ENCODE measurements at regions not wholly inside any gene's neighbourhood (a gene's known extent, or its start where the extent isn't known, plus 50 kb on each side); places are given as distances from the start of the nearest gene placed in this dataset.

DNA sequence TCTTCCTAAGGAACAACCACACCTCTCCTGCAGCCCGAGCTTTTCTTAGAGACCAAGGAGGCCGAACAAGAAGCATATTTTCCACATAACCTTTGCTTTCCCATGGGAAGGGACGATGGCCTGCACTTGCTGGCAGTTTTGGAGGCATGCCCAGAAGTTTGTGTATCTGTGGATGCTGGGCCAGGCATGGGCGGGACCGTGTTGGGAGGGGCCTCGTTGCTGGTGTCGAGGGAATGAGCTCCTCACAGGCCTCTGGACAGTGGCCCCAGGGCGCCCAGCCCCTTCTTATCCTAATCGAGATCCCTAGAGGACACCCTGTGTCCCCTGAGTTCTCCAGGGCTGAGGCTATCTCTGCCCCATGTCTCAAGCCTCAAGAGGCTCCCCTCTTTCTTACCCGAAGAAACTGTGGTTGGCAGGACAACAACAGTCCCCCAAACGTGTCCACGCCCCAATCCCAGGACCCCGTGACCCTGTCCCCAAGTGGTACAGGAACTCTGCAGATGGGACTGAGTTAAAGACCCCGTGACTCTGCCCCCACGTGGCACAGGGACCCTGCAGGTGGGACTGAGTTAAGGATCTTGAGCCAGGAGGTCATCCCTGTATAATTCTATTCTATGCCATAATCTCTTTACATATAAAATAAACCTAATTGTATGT lies 99.5 kb upstream of the BHLHE23 start:
- ATAC-seq = no peak
- TF ChIP-seq BACH2 (CRISPR knock-in tag; IDR thresholded peaks at IDR 0.05; ENCODE audit: borderline replicate concordance) (no peak), ZFP3 (CRISPR knock-in tag; IDR thresholded peaks at IDR 0.05) (no peak), CSDC2 (CRISPR knock-in tag; IDR thresholded peaks at IDR 0.05) (no peak), ISL1 (CRISPR knock-in tag; IDR thresholded peaks at IDR 0.05) (no peak), ZFP30 (CRISPR knock-in tag; IDR thresholded peaks at IDR 0.05) (no peak), ZC3H10 (CRISPR knock-in tag; IDR thresholded peaks at IDR 0.05) (no peak), ZNF70 (CRISPR knock-in tag; IDR thresholded peaks at IDR 0.05) (no peak)

DNA sequence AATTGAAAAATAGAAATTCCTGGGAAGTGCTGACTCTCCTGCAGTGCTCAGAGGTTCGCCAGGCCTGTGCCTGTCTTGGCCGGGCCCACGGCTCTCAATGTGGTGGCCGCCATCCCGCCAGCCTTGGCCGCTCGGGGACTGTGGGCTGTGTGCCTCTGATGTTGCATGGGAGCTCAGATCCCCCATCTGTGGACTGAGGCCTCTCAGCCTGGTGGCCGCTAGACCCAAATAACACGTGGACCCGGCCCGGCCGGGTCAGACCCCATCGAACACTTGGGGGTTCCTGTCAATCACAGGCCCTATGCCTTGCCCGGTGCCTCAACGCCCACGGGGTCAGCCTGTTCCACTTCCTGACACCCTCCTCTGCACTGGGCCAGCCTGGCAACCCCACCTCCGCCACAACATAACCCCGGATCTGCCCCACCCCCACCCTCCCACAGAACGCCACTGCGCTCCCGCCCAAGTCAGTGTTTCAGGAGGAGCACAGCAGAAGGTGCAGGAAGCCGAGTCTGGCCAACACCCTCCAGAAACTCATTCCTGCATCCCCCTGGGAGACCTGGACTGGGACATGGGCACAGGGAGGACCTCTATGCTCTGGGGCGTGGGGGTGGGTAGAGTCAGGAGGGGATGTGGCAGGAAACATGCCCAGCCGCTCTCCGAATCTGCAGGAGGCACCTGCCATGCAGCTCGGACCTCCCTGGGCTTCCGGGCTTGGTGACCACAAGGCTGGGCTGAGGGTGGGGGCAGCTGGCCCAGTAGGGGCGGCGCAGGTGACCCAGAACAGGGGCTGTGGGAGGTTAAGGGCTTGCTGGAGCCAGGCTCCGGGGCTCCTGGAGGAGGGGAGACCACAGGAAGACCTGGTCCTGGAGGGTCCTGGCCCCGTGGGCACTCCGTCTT lies 98.7 kb upstream of the BHLHE23 start:
- TF ChIP-seq, protein P1, sequence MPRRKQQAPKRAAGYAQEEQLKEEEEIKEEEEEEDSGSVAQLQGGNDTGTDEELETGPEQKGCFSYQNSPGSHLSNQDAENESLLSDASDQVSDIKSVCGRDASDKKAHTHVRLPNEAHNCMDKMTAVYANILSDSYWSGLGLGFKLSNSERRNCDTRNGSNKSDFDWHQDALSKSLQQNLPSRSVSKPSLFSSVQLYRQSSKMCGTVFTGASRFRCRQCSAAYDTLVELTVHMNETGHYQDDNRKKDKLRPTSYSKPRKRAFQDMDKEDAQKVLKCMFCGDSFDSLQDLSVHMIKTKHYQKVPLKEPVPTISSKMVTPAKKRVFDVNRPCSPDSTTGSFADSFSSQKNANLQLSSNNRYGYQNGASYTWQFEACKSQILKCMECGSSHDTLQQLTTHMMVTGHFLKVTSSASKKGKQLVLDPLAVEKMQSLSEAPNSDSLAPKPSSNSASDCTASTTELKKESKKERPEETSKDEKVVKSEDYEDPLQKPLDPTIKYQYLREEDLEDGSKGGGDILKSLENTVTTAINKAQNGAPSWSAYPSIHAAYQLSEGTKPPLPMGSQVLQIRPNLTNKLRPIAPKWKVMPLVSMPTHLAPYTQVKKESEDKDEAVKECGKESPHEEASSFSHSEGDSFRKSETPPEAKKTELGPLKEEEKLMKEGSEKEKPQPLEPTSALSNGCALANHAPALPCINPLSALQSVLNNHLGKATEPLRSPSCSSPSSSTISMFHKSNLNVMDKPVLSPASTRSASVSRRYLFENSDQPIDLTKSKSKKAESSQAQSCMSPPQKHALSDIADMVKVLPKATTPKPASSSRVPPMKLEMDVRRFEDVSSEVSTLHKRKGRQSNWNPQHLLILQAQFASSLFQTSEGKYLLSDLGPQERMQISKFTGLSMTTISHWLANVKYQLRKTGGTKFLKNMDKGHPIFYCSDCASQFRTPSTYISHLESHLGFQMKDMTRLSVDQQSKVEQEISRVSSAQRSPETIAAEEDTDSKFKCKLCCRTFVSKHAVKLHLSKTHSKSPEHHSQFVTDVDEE (CRISPR knock-in tag; IDR thresholded peaks at IDR 0.05) = no peak
- no peak for TF ChIP-seq ZNF70 (CRISPR knock-in tag; IDR thresholded peaks at IDR 0.05)
- TF ChIP-seq SNAI2 (CRISPR knock-in tag; IDR thresholded peaks at IDR 0.05) = no peak
- TF ChIP-seq, protein P2, sequence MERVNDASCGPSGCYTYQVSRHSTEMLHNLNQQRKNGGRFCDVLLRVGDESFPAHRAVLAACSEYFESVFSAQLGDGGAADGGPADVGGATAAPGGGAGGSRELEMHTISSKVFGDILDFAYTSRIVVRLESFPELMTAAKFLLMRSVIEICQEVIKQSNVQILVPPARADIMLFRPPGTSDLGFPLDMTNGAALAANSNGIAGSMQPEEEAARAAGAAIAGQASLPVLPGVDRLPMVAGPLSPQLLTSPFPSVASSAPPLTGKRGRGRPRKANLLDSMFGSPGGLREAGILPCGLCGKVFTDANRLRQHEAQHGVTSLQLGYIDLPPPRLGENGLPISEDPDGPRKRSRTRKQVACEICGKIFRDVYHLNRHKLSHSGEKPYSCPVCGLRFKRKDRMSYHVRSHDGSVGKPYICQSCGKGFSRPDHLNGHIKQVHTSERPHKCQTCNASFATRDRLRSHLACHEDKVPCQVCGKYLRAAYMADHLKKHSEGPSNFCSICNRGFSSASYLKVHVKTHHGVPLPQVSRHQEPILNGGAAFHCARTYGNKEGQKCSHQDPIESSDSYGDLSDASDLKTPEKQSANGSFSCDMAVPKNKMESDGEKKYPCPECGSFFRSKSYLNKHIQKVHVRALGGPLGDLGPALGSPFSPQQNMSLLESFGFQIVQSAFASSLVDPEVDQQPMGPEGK (CRISPR knock-in tag; IDR thresholded peaks at IDR 0.05; ENCODE audit: borderline replicate concordance) = no peak
- TF ChIP-seq ZC3H10 (CRISPR knock-in tag; IDR thresholded peaks at IDR 0.05) = no peak
- TF ChIP-seq, protein P3, sequence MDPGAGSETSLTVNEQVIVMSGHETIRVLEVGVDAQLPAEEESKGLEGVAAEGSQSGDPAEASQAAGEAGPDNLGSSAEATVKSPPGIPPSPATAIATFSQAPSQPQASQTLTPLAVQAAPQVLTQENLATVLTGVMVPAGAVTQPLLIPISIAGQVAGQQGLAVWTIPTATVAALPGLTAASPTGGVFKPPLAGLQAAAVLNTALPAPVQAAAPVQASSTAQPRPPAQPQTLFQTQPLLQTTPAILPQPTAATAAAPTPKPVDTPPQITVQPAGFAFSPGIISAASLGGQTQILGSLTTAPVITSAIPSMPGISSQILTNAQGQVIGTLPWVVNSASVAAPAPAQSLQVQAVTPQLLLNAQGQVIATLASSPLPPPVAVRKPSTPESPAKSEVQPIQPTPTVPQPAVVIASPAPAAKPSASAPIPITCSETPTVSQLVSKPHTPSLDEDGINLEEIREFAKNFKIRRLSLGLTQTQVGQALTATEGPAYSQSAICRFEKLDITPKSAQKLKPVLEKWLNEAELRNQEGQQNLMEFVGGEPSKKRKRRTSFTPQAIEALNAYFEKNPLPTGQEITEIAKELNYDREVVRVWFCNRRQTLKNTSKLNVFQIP (CRISPR knock-in tag; IDR thresholded peaks at IDR 0.05; ENCODE audit: borderline replicate concordance, low read depth) = no peak
- no peak for ATAC-seq

DNA sequence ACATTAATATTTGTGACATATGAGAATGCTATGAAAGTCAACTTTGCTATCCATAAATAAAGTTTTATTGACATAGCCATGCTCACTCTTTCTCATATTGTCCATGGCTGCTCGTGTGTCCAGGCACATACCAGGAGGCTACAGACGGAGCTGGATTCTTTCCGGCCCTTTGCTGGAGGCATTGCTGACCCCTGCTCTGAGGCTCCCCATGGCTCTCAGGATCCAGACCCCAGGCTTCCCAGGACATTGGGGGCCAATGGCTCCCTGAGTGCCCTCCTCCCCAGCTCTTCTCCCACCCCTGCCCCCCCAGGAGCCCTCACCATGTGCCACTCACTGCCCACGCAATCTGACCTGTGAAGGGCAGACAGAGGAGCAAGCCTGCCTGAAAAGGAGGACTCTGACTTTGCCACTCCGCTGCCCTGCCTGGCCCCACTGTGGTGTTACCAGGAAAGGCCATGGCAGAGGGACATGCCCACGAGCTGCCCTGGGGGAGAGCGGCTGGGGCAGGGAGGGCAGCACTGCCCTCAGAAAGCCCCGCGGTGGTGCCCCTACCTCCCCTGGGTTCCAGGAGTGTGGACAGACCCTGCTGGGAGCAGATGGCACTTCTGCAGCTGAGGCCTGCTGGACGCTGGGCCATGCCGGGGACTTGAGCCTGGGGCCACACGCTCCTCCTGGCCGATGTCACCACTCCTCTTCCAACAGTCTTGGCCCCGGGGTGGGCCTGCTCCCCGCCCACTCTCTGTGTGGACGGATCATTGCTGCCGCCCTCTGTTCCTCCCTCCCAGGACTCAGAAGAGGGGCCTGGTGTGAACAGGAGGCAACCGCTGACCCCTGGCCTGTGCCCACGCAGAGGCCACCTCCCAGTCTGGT lies 97.8 kb upstream of the BHLHE23 start:
- TF ChIP-seq ARNTL (CRISPR knock-in tag; IDR thresholded peaks at IDR 0.05; ENCODE audit: borderline replicate concordance, low read depth) = no peak
- no peak for TF ChIP-seq OSR1 (CRISPR knock-in tag; IDR thresholded peaks at IDR 0.05)
- no peak for TF ChIP-seq BACH2 (CRISPR knock-in tag; IDR thresholded peaks at IDR 0.05; ENCODE audit: borderline replicate concordance)
- no peak for TF ChIP-seq ZNF70 (CRISPR knock-in tag; IDR thresholded peaks at IDR 0.05)
- no peak for TF ChIP-seq PPARA (CRISPR knock-in tag; IDR thresholded peaks at IDR 0.05; ENCODE audit: borderline replicate concordance)
- TF ChIP-seq, protein P3 (CRISPR knock-in tag; IDR thresholded peaks at IDR 0.05; ENCODE audit: borderline replicate concordance, low read depth) = no peak
- no peak for TF ChIP-seq ZFP3 (CRISPR knock-in tag; IDR thresholded peaks at IDR 0.05)
- TF ChIP-seq TCF4 (CRISPR knock-in tag; IDR thresholded peaks at IDR 0.05; ENCODE audit: borderline replicate concordance) = no peak
- TF ChIP-seq, protein P1 (CRISPR knock-in tag; IDR thresholded peaks at IDR 0.05) = no peak
- no peak for TF ChIP-seq ISL1 (CRISPR knock-in tag; IDR thresholded peaks at IDR 0.05)
- no peak for TF ChIP-seq SNAI2 (CRISPR knock-in tag; IDR thresholded peaks at IDR 0.05)
- TF ChIP-seq TOX (CRISPR knock-in tag; IDR thresholded peaks at IDR 0.05; ENCODE audit: borderline replicate concordance) = no peak
- no peak for TF ChIP-seq ZNF565 (CRISPR knock-in tag; conservative IDR thresholded peaks at IDR 0.05; ENCODE audit: low read depth)
- TF ChIP-seq ZNF8 (CRISPR knock-in tag; IDR thresholded peaks at IDR 0.05) = no peak
- no peak for TF ChIP-seq ESRRG (CRISPR knock-in tag; IDR thresholded peaks at IDR 0.05)
- no peak for ATAC-seq

Data from SK-N-SH treated with all-trans-retinoic acid at 6 μM for 48 hours (cell line).